Progenitor cell of endocrine pancreas (in vitro differentiated cells): ENCODE measurements at regions not wholly inside any gene's neighbourhood (a gene's known extent, or its start where the extent isn't known, plus 50 kb on each side); places are given as distances from the start of the nearest gene placed in this dataset.

Experiments
- DNase-seq: peaks from one replicate; pipeline ENCODE4 v3.0.0; 2021; ENCODE audit warnings: low spot score; ENCODE audit not compliant: unreplicated experiment
- H3K27ac Mint-ChIP-seq: 2 replicates; pipeline ENCODE4 v1.8.0; 2021; ENCODE audit warnings: mild to moderate bottlenecking, moderate library complexity, mixed read lengths
- H3K27me3 Mint-ChIP-seq: 2 replicates; pipeline ENCODE4 v1.8.0; 2021; ENCODE audit warnings: mixed read lengths
- H3K36me3 Mint-ChIP-seq: 2 replicates; pipeline ENCODE4 v1.8.0; 2022; ENCODE audit warnings: mixed read lengths; ENCODE audit not compliant: insufficient read depth
- H3K4me1 Mint-ChIP-seq: 2 replicates; pipeline ENCODE4 v1.8.0; 2021; ENCODE audit warnings: low read depth, mixed read lengths
- H3K4me3 Mint-ChIP-seq: 2 replicates; pipeline ENCODE4 v1.8.0; 2021; ENCODE audit warnings: low read depth, mild to moderate bottlenecking, moderate library complexity, mixed read lengths
- H3K9me3 Mint-ChIP-seq: 2 replicates; pipeline ENCODE4 v1.8.0; 2021; ENCODE audit warnings: low read depth, mixed read lengths
- CTCF ChIP-seq: fragments of 200-600 bp; sonication (generic); IDR thresholded peaks from one replicate; pipeline ENCODE4 v1.5.0; 2021; ENCODE audit warnings: antibody characterized with exemption, mild to moderate bottlenecking; ENCODE audit not compliant: unreplicated experiment

DNA sequence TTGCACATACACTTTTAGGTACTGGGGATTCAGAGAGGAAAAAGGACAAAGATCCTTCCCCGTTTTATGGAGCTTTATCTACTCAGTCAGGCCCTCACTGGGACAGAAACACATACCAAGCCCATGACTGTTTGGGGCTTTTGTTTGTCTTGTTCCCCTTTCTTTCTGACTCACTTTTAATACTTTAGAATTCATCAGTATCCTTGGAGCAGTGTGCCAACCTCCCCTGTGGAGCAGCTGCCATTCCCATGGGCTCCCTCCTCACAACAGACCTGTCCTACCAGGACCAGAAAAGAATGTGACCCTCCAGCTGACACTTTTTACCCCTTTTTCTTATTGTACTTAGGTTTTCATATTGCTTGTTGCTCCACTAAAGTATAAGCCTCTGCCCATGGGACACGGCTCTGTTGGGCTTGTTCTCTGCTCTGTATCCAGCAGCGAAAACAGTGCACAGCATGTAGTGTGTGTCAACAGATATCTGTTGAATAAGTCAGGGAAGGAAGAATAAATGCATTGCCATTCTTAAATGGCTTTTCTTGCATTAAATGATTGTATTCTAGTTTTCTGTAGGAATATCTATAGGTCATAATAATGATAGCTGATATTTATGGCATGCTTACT lies 431.1 kb downstream of the EFNB2 start:
- H3K4me1 Mint-ChIP-seq = peaks cover 38% of the 10 kb centered on the region
- TF ChIP-seq CTCF = no peak
- H3K27ac Mint-ChIP-seq = no peak overlapping the region
- no peak overlapping the region for H3K4me3 Mint-ChIP-seq
- H3K36me3 Mint-ChIP-seq = no peaks in the 10 kb centered on the region
- peaks cover 3% of the 10 kb centered on the region for H3K27me3 Mint-ChIP-seq
- peaks cover 3% of the 10 kb centered on the region for H3K9me3 Mint-ChIP-seq
- DNase-seq = no peak

- H3K4me1 Mint-ChIP-seq = peaks cover 41% of the 10 kb centered on the region
- H3K27ac Mint-ChIP-seq = peak overlapping the region; percentile 14
- no peak for TF ChIP-seq CTCF
- H3K36me3 Mint-ChIP-seq = no peaks in the 10 kb centered on the region
- no peak overlapping the region for H3K4me3 Mint-ChIP-seq
- peaks cover 3% of the 10 kb centered on the region for H3K9me3 Mint-ChIP-seq
- DNase-seq = no peak
- peaks cover 3% of the 10 kb centered on the region for H3K27me3 Mint-ChIP-seq
Measured at GRCh38 chr13:106103779-106104178, 431.7 kb downstream of the EFNB2 start.

GRCh38 chr13:106102786-106103185 lies 432.7 kb downstream of the EFNB2 start:
- H3K4me1 Mint-ChIP-seq = peaks cover 42% of the 10 kb centered on the region
- H3K27ac Mint-ChIP-seq = no peak overlapping the region
- no peak for TF ChIP-seq CTCF

DNA sequence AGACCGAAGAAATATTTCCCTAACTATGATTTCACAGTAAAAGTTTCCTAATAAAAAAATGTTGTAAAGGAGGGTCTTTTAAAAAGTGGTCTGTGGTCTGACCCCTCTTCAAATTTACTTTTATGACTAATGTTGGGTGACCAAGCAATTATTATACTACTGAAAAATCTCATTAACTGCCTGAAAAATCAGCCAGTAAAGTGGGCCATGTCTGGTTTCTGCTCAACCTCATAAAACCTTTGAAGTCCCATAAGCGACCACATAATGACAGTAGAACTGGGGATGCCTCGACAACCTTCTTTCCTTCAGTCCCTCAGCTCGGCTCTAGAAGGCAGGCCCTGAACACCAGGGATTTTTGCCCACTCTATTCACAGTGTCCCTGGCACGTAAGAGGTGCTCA lies 434.3 kb downstream of the EFNB2 start:
- Mint-ChIP-seq H3K27me3 (peaks cover 3% of the 10 kb centered on the region), H3K9me3 (peaks cover 3% of the 10 kb centered on the region), H3K4me1 (peaks cover 38% of the 10 kb centered on the region), H3K27ac (peak overlapping the region; percentile 94), H3K36me3 (no peaks in the 10 kb centered on the region), H3K4me3 (no peak overlapping the region)
- TF ChIP-seq CTCF = no peak
- DNase-seq = no peak

More at GRCh38 chr13:106102786-106103185, 432.7 kb downstream of the EFNB2 start:
- DNase-seq = no peak
- H3K36me3 Mint-ChIP-seq = no peaks in the 10 kb centered on the region
- H3K27me3 Mint-ChIP-seq = peaks cover 3% of the 10 kb centered on the region
- H3K9me3 Mint-ChIP-seq = peaks cover 3% of the 10 kb centered on the region
- H3K4me3 Mint-ChIP-seq = no peak overlapping the region

- Mint-ChIP-seq H3K27ac (peak overlapping the region; percentile 94), H3K9me3 (peaks cover 3% of the 10 kb centered on the region), H3K27me3 (peaks cover 3% of the 10 kb centered on the region), H3K4me3 (peak overlapping the region; percentile 6), H3K36me3 (no peaks in the 10 kb centered on the region), H3K4me1 (peaks cover 35% of the 10 kb centered on the region)
- DNase-seq = no peak
- TF ChIP-seq CTCF = no peak
Measured at GRCh38 chr13:106100171-106100919, 435.1 kb downstream of the EFNB2 start.
